BJ (cell line): ENCODE measurements at regions not wholly inside any gene's neighbourhood (a gene's known extent, or its start where the extent isn't known, plus 50 kb on each side); places are given as distances from the start of the nearest gene placed in this dataset.

ENCODE experiments used
- CTCF ChIA-PET: fragments of 350-600 bp; formaldehyde crosslinking; extraction: SDS; loops from one replicate; lab custom pipeline; 2021; ENCODE audit warnings: antibody characterized with exemption, inconsistent platforms; lab: Yijun Ruan, JAX
- POLR2A ChIA-PET: fragments of 300-600 bp; sonication (Branson Sonifier 250); formaldehyde crosslinking; extraction: SDS; loops from one replicate; lab custom pipeline; 2021; ENCODE audit warnings: antibody characterized with exemption; lab: Charles Lee
- DNase-seq: peaks from one replicate; pipeline ENCODE4 v3.0.0-alpha.2; 2011; ENCODE audit warnings: low read depth
- H3K27me3 ChIP-seq: 2 replicates; pipeline ENCODE4 v1.6.0; 2011; ENCODE audit warnings: low read length; ENCODE audit not compliant: control insufficient read depth, insufficient read depth
- H3K36me3 ChIP-seq: 2 replicates; pipeline ENCODE4 v1.5.1; 2011; ENCODE audit warnings: low read length; ENCODE audit not compliant: control insufficient read depth, insufficient read depth
- H3K4me3 ChIP-seq: 2 replicates; pipeline ENCODE4 v1.5.1; 2011; ENCODE audit warnings: low read depth, mild to moderate bottlenecking, control low read depth, low read length
- TF ChIP-seq, protein P1 (sequence below): IDR thresholded peaks from 2 replicates; pipeline ENCODE4 v1.5.1; 2011; ENCODE audit warnings: low read depth, mild to moderate bottlenecking, control low read depth, inconsistent platforms, low read length, moderate library complexity; ENCODE audit not compliant: insufficient read depth

DNA sequence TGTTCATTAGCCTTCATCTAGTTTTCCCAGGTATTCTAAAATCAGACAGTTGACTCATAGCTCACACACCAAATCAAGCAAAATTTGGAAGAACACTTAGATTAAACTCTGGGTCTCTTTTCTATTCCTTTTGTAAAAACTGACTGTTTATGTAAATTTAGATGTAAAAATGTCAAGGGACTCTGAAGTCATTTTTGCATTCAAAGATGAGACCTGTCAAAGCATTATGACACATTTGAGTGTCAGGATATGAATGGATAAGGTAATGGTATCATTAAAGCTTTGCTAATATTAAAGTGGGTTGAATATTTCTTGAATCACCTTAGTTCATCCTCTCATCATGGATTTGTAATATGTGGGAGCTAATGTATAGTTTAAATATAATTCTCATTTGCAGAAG lies 348.1 kb upstream of the NRXN1 start:
- POLR2A ChIA-PET, result no interaction called here
- H3K4me3 ChIP-seq, result no peak overlapping the region

DNA sequence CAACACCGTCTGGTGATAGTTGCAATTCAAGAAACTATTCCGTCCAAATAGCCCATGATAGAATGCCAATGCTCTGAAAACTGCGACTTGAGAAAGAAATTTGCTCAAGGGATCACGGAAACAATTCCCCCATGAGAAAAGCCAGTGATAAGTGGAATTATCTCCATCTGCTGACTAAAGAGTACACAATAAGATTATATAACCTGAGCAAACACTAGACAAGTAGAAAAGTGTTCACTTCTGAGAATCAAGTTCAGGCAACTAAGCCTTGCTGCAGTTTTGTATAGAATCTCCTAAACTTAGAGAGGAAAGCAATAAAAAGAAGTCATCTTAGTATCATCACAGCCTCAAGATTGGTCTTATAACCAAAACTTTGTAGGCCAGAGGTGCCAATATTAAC lies 336.3 kb upstream of the NRXN1 start:
- no peaks in the 10 kb centered on the region for H3K36me3 ChIP-seq
- DNase-seq, result no peak
- no peaks in the 10 kb centered on the region for H3K27me3 ChIP-seq
- CTCF ChIA-PET, result no interaction called here
- TF ChIP-seq, protein P1, sequence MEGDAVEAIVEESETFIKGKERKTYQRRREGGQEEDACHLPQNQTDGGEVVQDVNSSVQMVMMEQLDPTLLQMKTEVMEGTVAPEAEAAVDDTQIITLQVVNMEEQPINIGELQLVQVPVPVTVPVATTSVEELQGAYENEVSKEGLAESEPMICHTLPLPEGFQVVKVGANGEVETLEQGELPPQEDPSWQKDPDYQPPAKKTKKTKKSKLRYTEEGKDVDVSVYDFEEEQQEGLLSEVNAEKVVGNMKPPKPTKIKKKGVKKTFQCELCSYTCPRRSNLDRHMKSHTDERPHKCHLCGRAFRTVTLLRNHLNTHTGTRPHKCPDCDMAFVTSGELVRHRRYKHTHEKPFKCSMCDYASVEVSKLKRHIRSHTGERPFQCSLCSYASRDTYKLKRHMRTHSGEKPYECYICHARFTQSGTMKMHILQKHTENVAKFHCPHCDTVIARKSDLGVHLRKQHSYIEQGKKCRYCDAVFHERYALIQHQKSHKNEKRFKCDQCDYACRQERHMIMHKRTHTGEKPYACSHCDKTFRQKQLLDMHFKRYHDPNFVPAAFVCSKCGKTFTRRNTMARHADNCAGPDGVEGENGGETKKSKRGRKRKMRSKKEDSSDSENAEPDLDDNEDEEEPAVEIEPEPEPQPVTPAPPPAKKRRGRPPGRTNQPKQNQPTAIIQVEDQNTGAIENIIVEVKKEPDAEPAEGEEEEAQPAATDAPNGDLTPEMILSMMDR, result no peak
- H3K4me3 ChIP-seq, result no peak overlapping the region
- POLR2A ChIA-PET, result no interaction called here

More for the DNA sequence above, 348.1 kb upstream of the NRXN1 start:
- CTCF ChIA-PET, result no interaction called here
- Histone ChIP-seq H3K36me3 (no peaks in the 10 kb centered on the region), H3K27me3 (no peaks in the 10 kb centered on the region)
- TF ChIP-seq, protein P1, result no peak
- no peak for DNase-seq

DNA sequence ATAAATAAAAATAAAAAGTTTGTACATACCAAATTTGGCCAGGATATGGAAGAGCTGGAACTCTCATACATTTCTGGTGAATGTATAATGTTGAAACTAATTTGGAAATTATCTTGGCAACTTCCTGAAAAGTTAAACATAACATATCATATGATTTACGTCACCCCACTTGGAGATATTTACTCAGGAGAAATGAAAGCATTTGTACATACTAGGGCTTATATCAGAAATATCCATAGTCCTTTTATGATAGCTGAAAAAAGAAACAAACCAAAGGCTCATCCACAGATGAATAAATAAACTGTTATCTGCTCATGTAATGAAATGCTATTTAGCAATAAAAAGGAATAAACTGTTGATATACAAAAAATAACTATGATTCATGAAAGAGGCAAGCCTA lies 318.2 kb upstream of the NRXN1 start:
- no peak for DNase-seq
- Histone ChIP-seq H3K27me3 (no peaks in the 10 kb centered on the region), H3K36me3 (no peaks in the 10 kb centered on the region), H3K4me3 (no peak overlapping the region)
- CTCF ChIA-PET, result no interaction called here
- POLR2A ChIA-PET, result no interaction called here
- TF ChIP-seq, protein P1, result no peak

DNA sequence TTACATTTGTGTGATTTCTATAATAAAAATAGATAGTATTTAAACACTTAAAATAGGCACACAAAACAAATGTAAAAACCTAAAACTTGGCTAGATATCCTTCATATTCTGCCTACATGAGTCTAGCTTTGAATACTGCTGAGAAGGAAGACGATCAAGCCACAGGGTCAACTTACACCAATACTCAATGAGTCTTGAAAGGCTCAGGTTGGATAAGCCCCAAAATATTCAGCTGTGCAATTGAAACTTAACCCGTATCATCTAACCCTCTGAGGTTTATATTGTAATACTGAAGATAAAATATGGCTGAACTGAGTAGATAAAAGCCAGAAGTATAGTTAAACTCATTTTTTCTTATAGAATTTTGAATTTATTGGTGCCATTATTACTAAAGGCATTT lies 313.0 kb upstream of the NRXN1 start:
- TF ChIP-seq, protein P1, result no peak
- Histone ChIP-seq H3K27me3 (no peaks in the 10 kb centered on the region), H3K4me3 (no peak overlapping the region), H3K36me3 (no peaks in the 10 kb centered on the region)
- no peak for DNase-seq
- POLR2A ChIA-PET, result no interaction called here
- CTCF ChIA-PET, result no interaction called here

DNA sequence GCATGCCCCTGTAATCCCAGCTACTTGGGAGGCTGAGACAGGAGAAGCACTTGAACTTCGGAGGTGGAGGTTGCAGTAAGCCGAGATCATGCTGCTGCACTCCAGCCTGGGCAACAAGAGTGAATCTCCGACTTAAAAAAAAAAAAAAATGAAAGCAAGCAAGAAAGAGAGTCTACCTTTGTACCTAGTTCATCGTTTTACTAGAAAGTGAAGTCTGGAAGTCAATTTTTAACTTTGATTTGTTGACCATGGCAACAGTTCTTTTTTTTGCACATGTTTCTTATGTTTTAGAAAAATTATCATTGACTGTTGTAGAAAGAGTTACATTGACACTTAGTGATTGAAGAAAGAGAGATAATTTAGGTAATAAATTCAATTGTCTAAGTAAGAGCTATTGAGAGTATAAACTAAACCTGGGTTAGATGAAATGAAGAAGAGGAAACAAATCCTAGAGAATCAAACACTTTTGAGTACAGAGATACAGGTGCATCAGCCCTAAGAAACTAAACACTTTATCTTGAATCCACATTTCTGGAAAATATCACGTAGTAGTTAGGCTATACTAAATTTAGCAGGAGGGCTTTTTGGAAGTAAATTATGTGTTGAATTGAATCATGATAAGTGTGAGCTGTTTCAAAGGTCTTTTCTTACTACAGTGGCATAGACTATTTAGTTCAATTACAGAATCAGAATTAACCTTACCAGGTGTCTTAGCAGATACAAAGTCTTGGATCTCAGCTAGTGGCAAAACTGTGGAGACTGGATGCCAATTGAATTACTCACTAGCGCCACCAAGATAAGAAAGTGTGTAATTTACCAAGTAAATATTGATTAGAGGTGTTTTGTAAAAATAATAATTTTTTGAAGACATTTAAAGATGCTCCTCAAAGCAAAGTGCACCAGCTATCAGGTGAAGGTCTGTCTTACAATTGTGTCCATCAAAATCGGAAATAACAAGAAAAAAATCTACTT lies 303.4 kb upstream of the NRXN1 start:
- DNase-seq, result no peak
- CTCF ChIA-PET, result no interaction called here

More for the DNA sequence above, 303.4 kb upstream of the NRXN1 start:
- Histone ChIP-seq H3K27me3 (no peaks in the 10 kb centered on the region), H3K36me3 (no peaks in the 10 kb centered on the region), H3K4me3 (no peak overlapping the region)
- TF ChIP-seq, protein P1, result no peak
- POLR2A ChIA-PET, result no interaction called here
